22Rv1 (cell line): ENCODE measurements at regions not wholly inside any gene's neighbourhood (a gene's known extent, or its start where the extent isn't known, plus 50 kb on each side); places are given as distances from the start of the nearest gene placed in this dataset.

ENCODE experiments used
- CTCF ChIP-seq: fragments of 450-650 bp; IDR thresholded peaks from 2 replicates; pipeline ENCODE4 v1.5.1; 2017; ENCODE audit warnings: mild to moderate bottlenecking
- ZFX ChIP-seq: fragments of 450-650 bp; IDR thresholded peaks from 2 replicates; pipeline ENCODE4 v1.6.1; 2017; ENCODE audit warnings: antibody characterized with exemption, borderline replicate concordance

GRCh38 chr16:64417711-64418227 lies 704.1 kb downstream of the CDH11 start:
- TF ChIP-seq CTCF (no peak), ZFX (no peak)
